ENCODE measurements at regions not wholly inside any gene's neighbourhood (a gene's known extent, or its start where the extent isn't known, plus 50 kb on each side); places are given as distances from the start of the nearest gene placed in this dataset.

- TF ChIP-seq CTCF (IDR thresholded peaks at IDR 0.05): no peak
- ATAC-seq (ENCODE audit: low FRiP score) (no peak), DNase-seq (ENCODE audit: low spot score) (no peak)
These were observed 115.6 kb upstream of the SDK2 start for GRCh38 chr17:73759734-73760438.

- TF ChIP-seq CTCF (IDR thresholded peaks at IDR 0.05): no peak
- DNase-seq (ENCODE audit: low spot score) (no peak), ATAC-seq (ENCODE audit: low FRiP score) (no peak)
These were observed 116.2 kb upstream of the SDK2 start for GRCh38 chr17:73760439-73760758.

GRCh38 chr17:73765824-73766563 lies 121.7 kb upstream of the SDK2 start:
- DNase-seq (ENCODE audit: low spot score) (no peak), ATAC-seq (ENCODE audit: low FRiP score) (no peak)
- no peak for TF ChIP-seq CTCF (IDR thresholded peaks at IDR 0.05)

- DNase-seq (ENCODE audit: low spot score) (no peak), ATAC-seq (ENCODE audit: low FRiP score) (no peak)
- TF ChIP-seq CTCF (IDR thresholded peaks at IDR 0.05): no peak
These were observed 123.5 kb upstream of the SDK2 start for GRCh38 chr17:73767696-73768095.

GRCh38 chr17:73768691-73769090 lies 124.4 kb upstream of the SDK2 start:
- no peak for ATAC-seq (ENCODE audit: low FRiP score)
- TF ChIP-seq CTCF (IDR thresholded peaks at IDR 0.05): no peak
- no peak for DNase-seq (ENCODE audit: low spot score)

- DNase-seq (ENCODE audit: low spot score) (no peak), ATAC-seq (ENCODE audit: low FRiP score) (no peak)
These were observed 125.2 kb upstream of the SDK2 start for GRCh38 chr17:73769479-73769878.

More at GRCh38 chr17:73769479-73769878, 125.2 kb upstream of the SDK2 start:
- TF ChIP-seq CTCF (IDR thresholded peaks at IDR 0.05): no peak

Data from omental fat pad (tissue), 3 donors.